Natural killer cell treated with Interleukin-12 subunit alpha and Interleukin-12 subunit beta and Interleukin-15 and Interleukin-18, amount 100 ng/mL, for 72 hours (primary cell): ENCODE measurements at regions not wholly inside any gene's neighbourhood (a gene's known extent, or its start where the extent isn't known, plus 50 kb on each side); places are given as distances from the start of the nearest gene placed in this dataset.

Experiments used
- ATAC-seq, 2 donors: fragments of 150-1000 bp; cut with Tn5 transposase in 1 of 2; sonication (Bioruptor Pico), chemical (Tn5 transposase) in 1 of 2; 2 replicates each; pipeline ENCODE4 v1.10.0; 2021
- DNase-seq: peaks from one replicate; pipeline ENCODE4 v3.0.0; 2022; ENCODE audit warnings: low spot score
- H3K27ac Mint-ChIP-seq, 2 donors: 1 replicate in 1 of 2; 2 replicates in 1 of 2; pipeline ENCODE4 v1.8.0; 2022; ENCODE audit warnings: mixed read lengths in 2 of 2, mild to moderate bottlenecking in 1 of 2, moderate library complexity in 1 of 2
- H3K27me3 Mint-ChIP-seq, 2 donors: 1 replicate in 1 of 2; 2 replicates in 1 of 2; pipeline ENCODE4 v1.8.0; 2022; ENCODE audit warnings: mixed read lengths in 2 of 2
- H3K36me3 Mint-ChIP-seq: one replicate; pipeline ENCODE4 v1.8.0; 2022; ENCODE audit warnings: mixed read lengths
- H3K4me1 Mint-ChIP-seq, 2 donors: 1 replicate in 1 of 2; 2 replicates in 1 of 2; pipeline ENCODE4 v1.8.0; 2022; ENCODE audit warnings: low read depth in 2 of 2, mixed read lengths in 2 of 2, mild to moderate bottlenecking in 1 of 2
- H3K4me3 Mint-ChIP-seq: one replicate; pipeline ENCODE4 v1.8.0; 2022; ENCODE audit warnings: mixed read lengths
- H3K9me3 Mint-ChIP-seq: 2 replicates; pipeline ENCODE4 v1.8.0; 2022; ENCODE audit warnings: mixed read lengths

GRCh38 chr6:169157197-169158148 is 96.2 kb downstream of the THBS2 start:
- Mint-ChIP-seq H3K9me3 (no peaks in the 10 kb centered on the region), H3K27ac (no peak overlapping the region), H3K27me3 (peaks cover 21 to 22% of the 10 kb centered on the region in 2 donors), H3K4me3 (no peak overlapping the region), H3K36me3 (no peaks in the 10 kb centered on the region), H3K4me1 (no peaks in the 10 kb centered on the region)
- DNase-seq = no peak
- ATAC-seq = no peak

- peaks cover 21 to 22% of the 10 kb centered on the region in 2 donors for H3K27me3 Mint-ChIP-seq
- H3K9me3 Mint-ChIP-seq = no peaks in the 10 kb centered on the region
- no peak for ATAC-seq
- DNase-seq = no peak
- H3K4me1 Mint-ChIP-seq = no peaks in the 10 kb centered on the region
- no peak overlapping the region for H3K4me3 Mint-ChIP-seq
- H3K27ac Mint-ChIP-seq = no peak overlapping the region
- H3K36me3 Mint-ChIP-seq = no peaks in the 10 kb centered on the region
Observed at GRCh38 chr6:169156793-169157147, 96.9 kb downstream of the THBS2 start.

- no peaks in the 10 kb centered on the region for H3K4me1 Mint-ChIP-seq
- H3K4me3 Mint-ChIP-seq = no peak overlapping the region
- DNase-seq = no peak
- no peak overlapping the region for H3K27ac Mint-ChIP-seq
- H3K36me3 Mint-ChIP-seq = no peaks in the 10 kb centered on the region
- peaks cover 21 to 22% of the 10 kb centered on the region in 2 donors for H3K27me3 Mint-ChIP-seq
- H3K9me3 Mint-ChIP-seq = no peaks in the 10 kb centered on the region
- ATAC-seq = no peak
Observed at GRCh38 chr6:169156108-169156792, 97.4 kb downstream of the THBS2 start.

GRCh38 chr6:169155481-169155880 is 98.2 kb downstream of the THBS2 start:
- DNase-seq = no peak
- Mint-ChIP-seq H3K27me3 (peaks cover 21 to 22% of the 10 kb centered on the region in 2 donors), H3K9me3 (no peaks in the 10 kb centered on the region), H3K36me3 (no peaks in the 10 kb centered on the region), H3K4me1 (no peaks in the 10 kb centered on the region), H3K4me3 (no peak overlapping the region), H3K27ac (no peak overlapping the region)
- no peak for ATAC-seq

- H3K4me3 Mint-ChIP-seq = no peak overlapping the region
- DNase-seq = no peak
- no peak for ATAC-seq
- H3K4me1 Mint-ChIP-seq = no peaks in the 10 kb centered on the region
- peaks cover 21 to 26% of the 10 kb centered on the region in 2 donors for H3K27me3 Mint-ChIP-seq
- no peak overlapping the region for H3K27ac Mint-ChIP-seq
- H3K9me3 Mint-ChIP-seq = peaks cover 4% of the 10 kb centered on the region
- peaks cover 4% of the 10 kb centered on the region for H3K36me3 Mint-ChIP-seq
Observed at GRCh38 chr6:169153401-169153800, 100.2 kb downstream of the THBS2 start.

- no peak for ATAC-seq
- H3K27me3 Mint-ChIP-seq = peaks cover 8 to 13% of the 10 kb centered on the region in 2 donors
- H3K4me3 Mint-ChIP-seq = no peak overlapping the region
- no peak for DNase-seq
- no peak overlapping the region for H3K27ac Mint-ChIP-seq
- H3K9me3 Mint-ChIP-seq = peaks cover 10% of the 10 kb centered on the region
- H3K36me3 Mint-ChIP-seq = peaks cover 4% of the 10 kb centered on the region
- no peaks in the 10 kb centered on the region for H3K4me1 Mint-ChIP-seq
Observed at GRCh38 chr6:169146521-169146920, 107.1 kb downstream of the THBS2 start.

- ATAC-seq (no peak), DNase-seq (no peak)
- peaks cover 4% of the 10 kb centered on the region for H3K36me3 Mint-ChIP-seq
- no peaks in the 10 kb centered on the region for H3K4me1 Mint-ChIP-seq
- H3K27me3 Mint-ChIP-seq = peaks cover 8 to 13% of the 10 kb centered on the region in 2 donors
- peaks cover 10% of the 10 kb centered on the region for H3K9me3 Mint-ChIP-seq
- no peak overlapping the region for H3K27ac Mint-ChIP-seq
- no peak overlapping the region for H3K4me3 Mint-ChIP-seq
Observed at GRCh38 chr6:169145991-169146501, 107.6 kb downstream of the THBS2 start.

GRCh38 chr6:169145496-169145895 is 108.2 kb downstream of the THBS2 start:
- Mint-ChIP-seq H3K9me3 (peaks cover 10% of the 10 kb centered on the region), H3K27ac (no peak overlapping the region), H3K27me3 (peaks cover 8 to 13% of the 10 kb centered on the region in 2 donors), H3K4me3 (no peak overlapping the region), H3K4me1 (no peaks in the 10 kb centered on the region), H3K36me3 (peaks cover 4% of the 10 kb centered on the region)
- DNase-seq = no peak
- ATAC-seq = no peak

GRCh38 chr6:169144356-169144755 is 109.3 kb downstream of the THBS2 start:
- no peak for ATAC-seq
- DNase-seq = no peak
- Mint-ChIP-seq H3K4me3 (no peak overlapping the region), H3K27me3 (peaks cover 8 to 10% of the 10 kb centered on the region in 2 donors), H3K27ac (no peak overlapping the region), H3K4me1 (no peaks in the 10 kb centered on the region), H3K36me3 (no peaks in the 10 kb centered on the region), H3K9me3 (peaks cover 7% of the 10 kb centered on the region)

GRCh38 chr6:169142538-169142844 is 111.2 kb downstream of the THBS2 start:
- peaks cover 3% of the 10 kb centered on the region for H3K9me3 Mint-ChIP-seq
- H3K4me1 Mint-ChIP-seq = no peaks in the 10 kb centered on the region
- H3K27ac Mint-ChIP-seq = no peak overlapping the region
- no peak overlapping the region for H3K4me3 Mint-ChIP-seq
- H3K27me3 Mint-ChIP-seq = peaks cover 7 to 8% of the 10 kb centered on the region in 2 donors
- no peak for ATAC-seq
- no peaks in the 10 kb centered on the region for H3K36me3 Mint-ChIP-seq
- DNase-seq = no peak

- peaks cover 8 to 9% of the 10 kb centered on the region in 2 donors for H3K27me3 Mint-ChIP-seq
- H3K27ac Mint-ChIP-seq = no peak overlapping the region
- ATAC-seq = no peak
- no peaks in the 10 kb centered on the region for H3K9me3 Mint-ChIP-seq
- H3K4me3 Mint-ChIP-seq = no peak overlapping the region
- no peaks in the 10 kb centered on the region for H3K4me1 Mint-ChIP-seq
- no peak for DNase-seq
- no peaks in the 10 kb centered on the region for H3K36me3 Mint-ChIP-seq
Observed at GRCh38 chr6:169141671-169142537, 111.7 kb downstream of the THBS2 start.

- no peak overlapping the region for H3K4me3 Mint-ChIP-seq
- no peak for ATAC-seq
- no peak overlapping the region for H3K27ac Mint-ChIP-seq
- no peaks in the 10 kb centered on the region for H3K4me1 Mint-ChIP-seq
- DNase-seq = no peak
- no peaks in the 10 kb centered on the region for H3K9me3 Mint-ChIP-seq
- no peaks in the 10 kb centered on the region for H3K36me3 Mint-ChIP-seq
- peaks cover 8 to 13% of the 10 kb centered on the region in 2 donors for H3K27me3 Mint-ChIP-seq
Observed at GRCh38 chr6:169140986-169141495, 112.6 kb downstream of the THBS2 start.

GRCh38 chr6:169139179-169139971 is 114.3 kb downstream of the THBS2 start:
- Mint-ChIP-seq H3K27me3 (peaks cover 11 to 20% of the 10 kb centered on the region in 2 donors), H3K4me3 (no peak overlapping the region), H3K27ac (no peak overlapping the region), H3K4me1 (no peaks in the 10 kb centered on the region), H3K9me3 (no peaks in the 10 kb centered on the region), H3K36me3 (no peaks in the 10 kb centered on the region)
- ATAC-seq (peak; percentile 20 to 28), DNase-seq (no peak)
